Activated CD8-positive, alpha-beta memory T cell treated with anti-CD3 and anti-CD28 coated beads for 48 hours (primary cell): ENCODE measurements at regions not wholly inside any gene's neighbourhood (a gene's known extent, or its start where the extent isn't known, plus 50 kb on each side); places are given as distances from the start of the nearest gene placed in this dataset.

ENCODE experiments used
- DNase-seq, 3 experiments: peaks; one replicate each; pipeline ENCODE4 v3.0.0-alpha.2; 2020; ENCODE audit warnings: low read depth in 2 of 3, low spot score in 2 of 3

DNA sequence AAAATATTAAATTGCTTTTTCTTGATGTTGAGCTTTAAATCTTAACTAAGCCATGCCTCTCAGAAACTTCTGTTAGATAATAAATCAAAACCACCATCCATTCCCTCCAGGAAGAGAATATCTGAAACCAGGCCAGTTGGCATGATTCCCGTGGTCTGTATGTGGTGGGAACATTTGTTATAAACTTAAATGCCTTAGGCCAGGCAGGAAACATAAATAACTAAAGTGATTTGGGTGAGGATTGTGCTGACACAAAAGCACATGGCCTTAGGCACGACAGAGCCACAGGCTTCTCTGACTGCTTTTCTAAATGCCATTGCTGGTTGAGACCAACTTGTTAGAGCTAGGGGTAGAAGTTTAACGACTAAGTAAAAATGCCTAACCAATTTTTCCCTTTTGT, 255.9 kb downstream of the GABRG2 start:
- no peak for DNase-seq

DNA sequence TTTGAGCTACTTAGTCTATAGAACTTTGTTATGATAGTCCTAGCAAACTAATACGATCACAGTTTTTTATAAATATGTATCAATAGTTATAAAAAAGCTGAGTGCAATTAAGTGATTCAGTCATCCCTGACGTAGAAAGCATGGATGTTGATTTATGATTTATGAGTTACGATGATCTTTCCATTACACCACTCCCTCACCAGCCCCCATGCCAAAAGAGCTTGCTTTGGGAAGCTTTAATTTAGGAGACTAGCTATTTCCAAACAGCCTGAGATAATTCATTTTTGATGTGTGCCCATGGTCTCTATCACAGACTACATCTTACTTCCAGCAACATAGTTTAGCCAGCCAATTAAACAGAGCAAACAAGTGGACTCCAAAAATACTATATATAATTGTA, 256.8 kb downstream of the GABRG2 start:
- no peak for DNase-seq

DNA sequence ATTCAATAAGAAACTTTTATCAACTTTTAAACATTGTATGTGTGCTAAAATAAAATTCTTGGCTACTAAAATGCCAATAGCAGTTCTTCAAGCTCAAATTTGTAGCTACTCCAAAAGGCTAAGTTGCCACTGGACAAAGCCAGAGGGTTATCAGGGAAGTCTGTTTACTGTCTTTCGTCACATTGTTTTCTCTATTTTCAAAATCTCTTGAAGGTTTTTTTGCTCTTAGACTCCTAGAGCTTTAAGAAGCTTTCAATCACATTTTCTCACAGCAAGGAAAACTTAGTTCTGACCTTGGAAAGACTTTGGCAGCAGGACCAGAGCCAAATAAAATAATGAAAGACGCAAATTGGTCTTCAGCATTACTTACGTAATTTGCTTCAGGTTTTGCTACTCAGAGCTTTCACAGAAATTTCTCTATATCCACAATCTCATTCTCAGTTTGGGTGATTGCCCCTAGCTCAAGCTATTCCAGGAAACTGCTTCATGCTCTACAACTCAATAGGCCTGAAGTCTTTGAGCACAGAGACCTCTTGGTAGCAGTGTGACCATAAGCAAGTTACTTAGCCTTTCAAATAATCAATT, 257.7 kb downstream of the GABRG2 start:
- DNase-seq, result no peak

DNA sequence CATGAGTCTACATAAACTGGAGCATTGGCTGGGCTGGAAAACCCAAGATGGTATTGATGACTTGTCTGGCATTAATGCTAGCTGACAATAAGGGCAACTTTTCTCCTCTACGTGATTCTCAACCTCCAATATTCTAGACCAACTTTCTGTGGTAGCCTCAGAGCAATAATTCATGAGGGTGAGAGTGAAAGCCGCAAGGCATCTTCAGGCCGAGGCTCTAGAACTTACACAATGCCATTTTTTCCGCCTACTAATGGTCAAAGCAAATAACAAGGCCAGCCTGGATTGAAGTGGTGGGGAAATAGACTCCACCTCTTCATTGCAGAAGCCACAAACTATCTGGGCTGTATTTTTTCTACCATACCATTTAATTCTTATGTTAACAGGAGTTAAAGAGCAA, 267.4 kb downstream of the GABRG2 start:
- no peak for DNase-seq

DNA sequence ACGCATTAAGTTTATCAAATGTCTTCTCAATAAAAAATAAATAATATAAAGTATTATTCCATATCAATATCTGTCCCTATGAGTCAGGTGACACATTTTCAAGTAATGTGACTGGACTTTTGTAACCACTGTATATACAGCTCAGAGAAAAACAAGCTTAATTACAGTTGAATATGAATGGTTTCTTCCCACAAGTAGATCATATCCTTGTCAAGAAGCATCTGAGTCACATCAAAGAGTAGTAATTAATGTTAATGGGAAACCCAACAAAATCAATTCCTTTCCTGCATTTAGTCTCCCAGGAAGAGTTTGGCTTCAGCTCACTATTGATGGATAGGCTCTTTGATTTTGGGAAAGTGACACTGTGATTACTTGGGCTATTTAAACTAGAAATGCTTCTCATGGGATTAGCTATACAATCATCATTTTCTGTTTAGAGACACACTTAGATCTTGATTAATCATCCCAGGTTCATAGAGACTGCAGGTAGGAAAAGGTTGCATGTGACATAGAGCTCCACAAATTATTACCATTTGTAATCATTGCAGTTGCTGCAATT, 292.9 kb downstream of the GABRG2 start:
- no peak for DNase-seq

DNA sequence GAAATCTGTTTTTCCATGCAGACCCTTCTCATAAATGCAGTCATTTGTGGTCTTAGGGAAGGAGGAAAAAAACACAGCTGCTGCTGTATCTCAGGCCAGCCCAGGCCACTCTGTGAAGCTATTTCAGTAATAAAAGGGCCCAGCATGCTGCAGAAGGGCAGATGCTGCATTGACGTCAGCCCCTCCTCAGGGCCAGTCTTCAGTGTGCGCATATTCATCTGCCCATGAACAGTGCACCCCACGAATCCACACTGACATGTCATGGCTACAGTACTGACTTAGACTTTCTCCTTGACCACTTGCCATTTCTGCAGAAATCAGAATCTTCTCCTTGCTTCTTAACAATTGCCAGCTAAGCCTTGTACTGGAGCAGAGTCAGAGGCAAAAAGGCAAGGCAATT, 304.7 kb downstream of the GABRG2 start:
- no peak for DNase-seq

DNA sequence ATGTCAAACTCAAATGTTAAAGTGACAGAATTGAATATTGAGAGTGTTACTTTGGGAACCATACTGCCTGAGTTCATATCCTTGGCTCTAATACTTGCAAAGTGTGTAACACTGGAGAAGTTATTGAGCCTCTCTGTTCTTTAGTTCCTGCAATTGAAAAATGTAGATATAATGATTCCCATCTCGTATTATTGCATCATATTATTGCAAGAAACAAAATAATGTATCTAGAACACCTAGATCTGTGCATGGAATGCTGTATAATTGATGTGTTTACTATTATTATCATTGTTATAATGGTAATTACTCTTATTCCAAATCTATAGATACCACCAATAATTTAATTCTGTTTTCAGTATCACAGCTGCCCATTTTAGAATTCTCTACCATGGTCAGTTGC, 310.3 kb downstream of the GABRG2 start:
- no peak for DNase-seq

DNA sequence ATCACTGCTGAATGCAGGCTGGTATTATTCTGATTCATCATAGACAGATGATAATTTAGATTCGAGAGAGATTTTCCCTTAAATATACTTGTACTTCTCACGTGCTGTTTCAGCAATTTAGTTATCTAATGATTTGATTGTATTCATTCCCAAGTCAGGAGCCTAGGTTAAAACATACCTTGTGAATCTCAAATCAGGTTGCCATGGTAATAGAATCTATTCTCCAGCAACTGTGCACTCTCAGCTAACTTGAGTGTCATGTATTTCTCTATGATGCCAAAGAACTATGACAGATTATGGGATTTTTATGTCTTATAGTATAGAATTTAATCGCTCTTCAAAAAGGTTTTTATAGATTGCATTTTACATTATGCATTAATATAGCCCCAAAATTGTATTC, 315.3 kb downstream of the GABRG2 start:
- no peak for DNase-seq

DNA sequence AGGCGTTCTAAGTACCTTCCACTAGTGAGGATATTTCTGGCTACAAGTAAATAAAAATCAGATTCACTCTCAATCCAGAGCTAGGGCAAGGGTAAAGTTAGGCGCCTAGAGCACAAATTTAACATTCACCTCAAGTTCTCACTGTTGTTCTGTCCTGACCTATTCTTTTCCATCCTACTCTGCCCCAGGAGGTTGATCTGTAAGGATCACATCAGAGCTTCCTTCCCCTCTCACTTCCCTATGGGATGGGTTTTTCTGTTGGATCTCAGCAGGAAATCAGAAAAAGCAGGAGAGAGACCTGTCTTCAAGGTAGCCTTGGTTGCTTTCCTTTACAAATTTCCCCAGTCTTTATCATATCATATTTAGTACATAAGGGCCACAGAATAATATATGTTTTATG, 316.7 kb downstream of the GABRG2 start:
- no peak for DNase-seq

DNA sequence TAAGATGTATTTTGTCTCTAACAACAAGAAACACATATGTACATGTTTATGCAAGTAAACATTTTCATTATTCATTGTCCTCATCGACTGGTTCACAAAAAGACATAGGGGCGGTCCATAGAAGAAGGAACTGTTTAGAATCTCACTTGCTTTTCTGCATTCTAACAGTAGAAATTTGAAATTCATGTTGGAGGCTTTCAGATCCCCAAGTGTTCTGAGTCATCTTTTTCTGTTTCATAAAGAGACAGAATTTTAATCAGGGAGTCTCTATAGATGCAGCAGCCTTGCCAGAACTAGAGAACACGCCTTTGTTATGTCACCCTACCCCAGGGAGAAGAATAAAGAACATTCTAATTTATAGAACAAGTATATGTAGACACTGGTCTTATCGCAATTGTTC, 324.3 kb downstream of the GABRG2 start:
- DNase-seq, result no peak

DNA sequence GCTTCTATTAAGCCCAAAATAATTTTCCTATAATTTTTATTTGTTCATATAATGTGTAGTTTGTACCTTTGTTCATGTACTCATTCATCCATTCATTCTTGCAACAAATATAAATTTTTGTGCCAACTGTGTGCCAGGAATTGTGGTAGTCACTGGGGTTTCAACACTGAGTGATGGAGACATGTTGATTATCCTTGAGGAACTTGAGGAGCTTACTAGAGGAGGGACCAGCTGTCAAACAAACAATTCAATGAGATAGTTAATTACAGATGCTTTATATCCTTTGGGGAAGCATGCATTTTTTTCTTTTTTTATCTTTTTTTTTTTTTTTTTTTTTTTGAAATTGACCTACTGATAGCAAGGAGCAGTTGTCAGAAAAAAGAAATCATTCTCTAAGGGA, 324.8 kb downstream of the GABRG2 start:
- no peak for DNase-seq

DNA sequence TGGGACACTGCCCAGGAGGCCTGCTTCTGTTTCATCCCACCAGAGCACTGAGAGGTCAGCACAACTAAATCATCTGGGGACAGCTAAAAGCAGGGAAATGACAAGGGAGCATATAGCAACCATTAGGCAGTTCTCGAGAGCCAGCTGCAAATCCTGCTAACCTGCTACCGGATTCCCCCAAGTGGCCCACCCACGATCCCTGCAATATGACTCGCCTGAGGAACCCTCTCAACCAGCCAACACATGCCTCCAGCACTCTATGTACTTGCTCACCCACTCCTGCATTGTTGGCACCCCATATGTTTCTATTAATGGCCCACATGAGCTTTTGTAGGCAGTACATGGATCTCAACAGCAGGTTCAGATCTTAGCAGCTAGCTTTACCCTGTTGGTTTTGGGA, 326.0 kb downstream of the GABRG2 start:
- DNase-seq, result no peak

DNA sequence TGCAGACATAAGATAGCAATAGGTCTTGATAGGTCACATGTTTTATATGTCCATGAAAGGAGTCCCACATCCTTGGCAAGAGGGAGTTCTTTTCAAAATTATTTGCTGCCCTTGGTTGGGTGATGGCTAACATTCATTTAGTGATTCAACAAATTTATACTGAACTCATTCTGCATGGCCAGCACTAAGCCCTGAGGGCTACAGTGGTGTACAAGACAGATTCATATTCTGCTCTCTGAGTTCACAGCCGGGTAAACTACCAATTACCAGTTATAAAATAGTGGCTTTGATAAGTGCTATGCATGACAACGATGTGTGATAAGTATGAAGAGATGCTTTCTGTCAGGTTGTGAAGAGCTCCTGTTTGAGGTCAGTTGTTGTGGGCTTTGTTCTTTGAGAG, 340.0 kb downstream of the GABRG2 start:
- DNase-seq, result no peak

DNA sequence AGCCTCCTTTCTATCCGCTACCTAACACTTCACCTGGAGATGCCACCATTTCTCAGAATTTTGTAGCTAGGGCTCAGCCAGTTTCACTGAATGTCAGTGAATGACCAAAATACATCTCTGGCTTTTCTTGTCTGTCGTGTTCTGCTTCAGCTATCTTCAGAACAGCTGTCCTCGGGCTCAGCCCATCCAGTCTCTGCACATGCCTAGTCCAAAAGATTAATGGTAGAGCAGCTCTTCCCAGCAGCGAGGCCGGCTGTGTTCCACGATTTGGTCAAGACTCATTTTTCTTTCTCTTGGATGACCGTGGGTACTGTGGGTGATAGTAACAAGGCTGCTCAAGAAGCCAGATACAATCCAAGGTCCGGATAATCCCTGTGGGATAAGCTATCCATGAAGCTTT, 342.8 kb downstream of the GABRG2 start:
- DNase-seq, result no peak

DNA sequence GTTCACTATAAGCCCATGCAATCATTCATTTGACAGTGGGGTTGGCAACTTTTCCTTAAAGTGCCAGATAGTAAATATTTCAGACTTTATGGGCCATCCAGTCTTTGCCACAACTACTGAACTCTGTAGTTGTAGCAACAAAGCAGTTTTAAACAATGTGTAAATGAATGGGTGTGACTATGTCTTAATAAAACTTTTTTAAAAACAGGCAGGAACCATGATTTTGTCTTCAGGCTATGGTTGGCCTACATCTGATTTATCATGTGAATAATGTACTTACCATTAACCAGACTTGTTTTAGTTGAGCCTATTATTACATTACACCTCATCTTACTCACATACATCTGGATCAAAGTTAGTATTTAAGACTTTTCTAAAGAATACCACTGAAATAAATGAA, 361.6 kb downstream of the GABRG2 start:
- no peak for DNase-seq

DNA sequence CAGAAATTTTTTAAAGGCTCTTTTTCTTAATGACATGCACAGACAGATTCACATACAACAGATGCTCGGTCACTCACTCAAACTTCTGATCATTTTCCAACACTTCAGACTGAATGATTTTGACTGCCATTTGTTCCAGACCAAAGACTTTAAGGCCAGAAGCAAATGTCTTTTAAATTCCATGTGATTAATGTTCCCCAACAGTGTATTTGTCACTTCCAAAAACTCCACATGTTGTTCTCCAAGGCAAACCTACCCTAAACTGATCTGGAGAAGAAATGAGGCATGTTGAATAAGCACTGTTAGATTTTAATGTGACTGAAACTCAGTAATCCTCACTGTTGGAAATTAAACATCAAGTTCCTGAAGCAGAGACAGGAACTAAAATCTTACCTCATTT, 366.7 kb downstream of the GABRG2 start:
- no peak for DNase-seq

DNA sequence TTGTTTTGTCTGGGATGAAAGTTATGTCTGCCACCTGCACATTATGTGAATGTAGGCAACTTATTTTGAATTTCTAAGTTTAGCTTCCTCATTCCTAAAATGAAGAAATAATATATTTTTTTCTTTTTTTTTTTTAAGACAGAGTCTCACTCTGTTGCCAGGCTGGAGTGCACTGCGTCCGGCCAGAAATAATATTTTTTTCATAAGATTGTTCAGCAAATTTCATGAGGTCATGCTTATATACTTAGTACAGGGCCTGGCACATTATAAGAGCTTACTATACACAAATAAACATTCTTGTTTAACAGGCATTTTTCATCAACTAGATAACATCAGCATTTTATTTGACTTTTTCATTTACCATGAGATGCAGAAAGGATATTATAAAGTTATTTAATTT, 368.5 kb downstream of the GABRG2 start:
- no peak for DNase-seq

DNA sequence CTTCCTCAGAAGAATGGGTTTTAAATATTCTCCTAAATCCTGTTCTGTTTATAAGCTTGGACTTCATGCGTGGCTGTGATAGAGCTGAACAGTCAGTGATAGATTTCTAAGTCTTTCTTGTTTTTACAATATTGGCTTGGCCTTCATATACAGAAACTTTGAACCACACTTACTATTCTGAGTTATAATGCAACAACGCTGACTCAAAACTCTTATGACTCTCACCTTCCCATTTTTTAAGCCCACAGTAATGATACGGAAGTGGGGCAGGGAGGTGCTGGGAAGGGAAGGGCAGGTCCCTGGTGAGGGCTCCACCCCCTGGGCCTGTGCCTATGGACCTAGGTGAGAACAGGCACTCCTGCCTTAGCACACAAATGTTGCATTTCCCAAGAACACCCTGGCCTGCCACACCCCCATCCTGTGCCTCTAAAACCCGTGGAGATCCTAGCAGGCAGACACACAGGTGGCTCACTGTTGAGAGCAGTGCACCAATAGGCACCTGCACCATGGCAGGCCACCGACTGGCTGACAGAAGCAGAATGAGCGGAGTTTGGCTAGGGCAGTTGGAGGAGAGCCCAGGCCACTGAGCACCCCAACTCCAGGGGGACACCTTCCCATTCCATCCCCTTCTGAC, 376.7 kb downstream of the GABRG2 start:
- DNase-seq, result no peak

DNA sequence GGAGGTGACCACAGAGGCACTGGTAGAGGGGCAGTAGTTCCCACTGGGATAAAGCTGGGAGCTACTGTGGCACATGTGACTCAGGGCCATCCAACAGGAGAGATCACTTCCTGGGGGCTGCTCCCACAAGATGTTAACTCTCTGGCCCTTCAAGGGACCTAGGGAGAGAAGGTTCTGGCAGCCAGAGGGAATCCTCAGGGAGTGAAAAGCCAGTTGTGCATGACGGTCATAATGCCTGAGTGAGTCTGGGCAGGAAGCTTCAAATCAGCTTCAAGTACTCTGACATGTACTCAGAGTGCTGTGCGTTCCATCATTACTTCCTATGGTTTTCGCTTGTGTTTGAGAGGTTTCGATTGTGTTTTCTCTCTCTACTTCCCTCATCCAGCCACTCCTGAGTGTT, 388.5 kb downstream of the GABRG2 start:
- DNase-seq, result no peak

DNA sequence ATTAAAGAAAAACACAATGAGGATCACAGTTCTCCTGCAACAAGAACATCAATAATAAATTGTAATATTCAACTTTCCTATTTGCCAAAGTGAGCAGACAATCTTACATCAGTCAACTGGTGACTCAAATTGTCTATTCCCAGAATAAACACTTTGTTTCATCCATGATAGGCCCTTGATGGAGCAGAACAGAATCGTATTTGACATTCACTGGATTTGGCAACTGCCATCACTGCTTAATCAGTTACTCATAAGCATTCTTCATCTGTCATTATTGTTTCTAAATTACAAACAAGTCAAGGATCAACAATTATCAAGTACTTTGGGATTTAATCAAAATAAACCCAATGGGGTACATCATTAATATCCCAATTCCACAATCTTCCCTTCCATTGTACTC, 398.4 kb downstream of the GABRG2 start:
- DNase-seq, result no peak

DNA sequence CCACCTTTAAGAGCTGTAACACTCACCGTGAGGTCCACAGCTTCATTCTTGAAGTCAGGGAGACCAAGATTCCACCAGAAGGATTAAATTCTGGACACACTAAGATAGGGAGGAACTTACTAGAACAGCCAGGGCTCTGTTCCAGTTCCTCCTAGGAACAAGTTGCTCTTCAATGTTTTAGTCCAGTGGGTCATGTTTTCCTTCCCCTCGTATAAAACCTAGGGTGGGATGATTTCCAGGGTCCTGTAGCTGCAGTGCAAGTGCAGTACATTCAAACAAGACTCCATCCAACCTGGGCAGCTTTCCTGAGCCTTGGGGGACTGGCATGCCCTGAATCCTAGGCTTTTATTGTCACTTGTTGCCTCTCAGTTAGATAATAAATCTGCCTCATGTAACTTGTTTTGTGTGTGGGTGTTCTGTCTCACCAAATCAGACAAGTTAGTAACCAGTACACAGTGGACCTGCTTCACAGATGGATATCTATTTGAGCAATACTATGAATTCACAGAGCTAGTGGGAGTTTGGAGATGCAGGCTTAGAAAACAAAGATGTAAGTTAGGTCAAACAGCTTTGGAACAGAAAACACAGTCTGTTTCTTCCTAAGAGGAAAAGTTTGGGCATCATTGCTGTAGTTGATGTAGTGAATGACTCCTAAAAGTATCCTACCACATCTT, 405.6 kb downstream of the GABRG2 start:
- no peak for DNase-seq

DNA sequence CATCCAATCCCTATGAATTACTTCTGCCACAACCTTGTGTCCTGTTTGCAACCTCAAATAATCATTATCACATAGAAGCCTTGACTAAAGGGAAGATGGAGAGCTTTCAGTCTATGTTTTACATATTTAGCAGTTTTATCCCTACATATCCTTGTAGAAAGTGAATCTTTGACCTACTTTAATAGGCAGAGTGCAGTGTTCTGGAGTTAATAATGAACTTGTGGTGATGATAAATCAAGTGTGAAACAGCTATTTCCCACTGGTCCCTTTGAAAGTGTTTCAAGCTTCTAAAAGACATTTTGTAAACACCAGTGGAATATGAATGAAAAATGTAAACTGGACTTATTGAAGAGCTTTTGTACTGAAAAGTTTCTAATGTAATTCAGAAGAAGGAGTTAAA, 406.7 kb downstream of the GABRG2 start:
- DNase-seq, result no peak

DNA sequence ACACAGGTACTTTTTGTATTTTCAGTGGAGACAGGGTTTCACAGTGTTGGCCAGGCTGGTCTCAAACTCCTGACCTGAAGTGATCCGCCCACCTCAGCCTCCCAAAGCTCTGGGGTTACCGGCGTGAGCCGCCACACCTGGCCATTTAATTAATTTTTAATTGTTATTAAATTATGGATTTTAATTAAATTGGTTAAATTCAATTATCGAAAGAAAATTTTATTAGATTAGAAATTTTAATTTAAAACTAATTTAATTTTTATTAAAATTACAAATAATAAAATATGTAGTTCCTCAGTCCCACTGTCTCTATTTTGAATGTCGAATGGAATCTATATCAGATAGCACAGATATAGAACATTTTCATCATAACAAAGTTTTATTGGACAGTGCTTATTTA, 416.5 kb downstream of the GABRG2 start:
- no peak for DNase-seq
